T-helper 17 cell (primary cell): ENCODE measurements at regions not wholly inside any gene's neighbourhood (a gene's known extent, or its start where the extent isn't known, plus 50 kb on each side); places are given as distances from the start of the nearest gene placed in this dataset.
"Not testable (repeated sequence)": the region's sequence is repeated elsewhere in the genome, so short reads cannot be mapped to it uniquely, and the experiment has no call there.

Source experiments
- ATAC-seq: fragments of 150-1000 bp; cut with Tn5 transposase; 2 replicates; pipeline ENCODE4 v1.10.0; 2021; ENCODE audit warnings: mild to moderate bottlenecking, moderate library complexity
- DNase-seq, 3 donors: peaks; one replicate each; pipeline versions ENCODE4 v3.0.0 to v3.0.0-alpha.2; 2020 to 2021
- H3K9me3 ChIP-seq: one replicate; pipeline ENCODE4 v1.7.0; 2013; ENCODE audit warnings: low read length, mild to moderate bottlenecking; ENCODE audit not compliant: control insufficient read depth, poor library complexity, severe bottlenecking
- H3K27ac Mint-ChIP-seq: one replicate; pipeline ENCODE4 v1.8.0; 2022; ENCODE audit warnings: mild to moderate bottlenecking, moderate library complexity, mixed read lengths
- H3K27me3 Mint-ChIP-seq: one replicate; pipeline ENCODE4 v1.8.0; 2022; ENCODE audit warnings: mixed read lengths
- H3K36me3 Mint-ChIP-seq: one replicate; pipeline ENCODE4 v1.8.0; 2022; ENCODE audit warnings: low read depth, mixed read lengths
- H3K4me1 Mint-ChIP-seq: one replicate; pipeline ENCODE4 v1.8.0; 2022; ENCODE audit warnings: mild to moderate bottlenecking, mixed read lengths
- H3K4me3 Mint-ChIP-seq: one replicate; pipeline ENCODE4 v1.8.0; 2022; ENCODE audit warnings: mild to moderate bottlenecking, moderate library complexity, mixed read lengths

DNA sequence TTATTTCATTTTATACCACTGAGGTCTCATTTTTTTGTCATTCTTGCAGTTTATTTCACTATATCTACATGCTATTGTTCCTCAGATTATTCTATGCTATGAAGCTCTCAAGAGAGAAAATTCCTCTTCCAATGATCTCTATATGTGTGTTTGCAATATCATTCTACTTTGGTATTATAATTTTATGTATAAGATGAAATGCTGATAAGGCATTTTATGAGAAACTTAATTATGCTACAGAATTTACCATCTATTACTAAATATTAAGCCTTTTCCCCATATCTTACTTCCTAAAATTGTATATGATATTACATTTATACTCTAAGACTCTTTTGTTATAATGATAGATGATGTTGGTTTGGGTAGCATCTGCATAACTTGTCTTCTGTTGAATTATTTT, 765.5 kb downstream of the KCNJ2 start:
- no peaks in the 10 kb centered on the region for H3K27me3 Mint-ChIP-seq
- DNase-seq (no peak), ATAC-seq (no peak)
- no peaks in the 10 kb centered on the region for H3K36me3 Mint-ChIP-seq
- H3K4me3 Mint-ChIP-seq = no peak overlapping the region
- no peaks in the 10 kb centered on the region for H3K9me3 ChIP-seq
- no peaks in the 10 kb centered on the region for H3K4me1 Mint-ChIP-seq
- no peak overlapping the region for H3K27ac Mint-ChIP-seq

DNA sequence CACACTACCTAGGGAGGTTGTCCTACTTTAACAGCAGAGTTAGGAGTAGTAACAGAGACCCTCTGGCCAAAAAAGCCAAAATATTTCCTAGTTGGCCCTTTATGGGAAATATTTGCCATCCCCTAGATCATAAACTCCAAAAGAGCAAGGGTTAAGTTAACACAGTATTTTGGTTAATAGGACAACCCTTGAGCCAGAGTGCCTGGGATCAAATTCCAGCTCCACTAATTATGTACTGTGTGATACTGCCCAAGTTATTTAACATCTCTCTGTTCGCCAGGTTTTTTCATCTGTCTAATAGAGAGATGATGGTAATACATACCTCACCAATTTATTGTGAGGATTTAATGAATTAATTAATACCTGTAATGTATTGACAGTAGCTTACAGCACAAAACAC, 767.4 kb downstream of the KCNJ2 start:
- H3K4me1 Mint-ChIP-seq = no peaks in the 10 kb centered on the region
- ATAC-seq (no peak), DNase-seq (no peak)
- no peak overlapping the region for H3K27ac Mint-ChIP-seq
- H3K9me3 ChIP-seq = no peaks in the 10 kb centered on the region
- no peaks in the 10 kb centered on the region for H3K27me3 Mint-ChIP-seq
- no peaks in the 10 kb centered on the region for H3K36me3 Mint-ChIP-seq
- no peak overlapping the region for H3K4me3 Mint-ChIP-seq

DNA sequence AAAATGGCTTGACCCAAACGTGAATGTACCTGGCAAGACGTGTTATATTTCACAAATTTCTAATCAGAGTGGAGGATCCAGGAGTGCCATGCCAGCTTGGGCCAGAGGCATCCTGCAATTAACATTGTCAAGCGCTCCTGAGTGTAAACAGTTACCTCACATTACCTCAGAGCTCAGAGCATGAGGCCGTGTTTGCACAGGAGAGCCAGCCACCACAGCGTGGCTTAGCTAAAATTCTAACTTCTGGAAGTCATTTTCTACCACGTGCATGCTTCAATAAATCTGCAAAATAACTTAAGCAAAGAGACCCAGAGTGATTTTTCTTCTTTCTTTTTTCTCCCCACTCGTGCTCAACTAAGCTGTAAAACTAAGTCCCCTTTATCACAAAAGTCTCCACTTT, 769.0 kb downstream of the KCNJ2 start:
- no peak overlapping the region for H3K4me3 Mint-ChIP-seq
- ATAC-seq = no peak
- no peak for DNase-seq
- no peaks in the 10 kb centered on the region for H3K9me3 ChIP-seq
- no peak overlapping the region for H3K27ac Mint-ChIP-seq
- no peaks in the 10 kb centered on the region for H3K36me3 Mint-ChIP-seq
- no peaks in the 10 kb centered on the region for H3K4me1 Mint-ChIP-seq
- no peaks in the 10 kb centered on the region for H3K27me3 Mint-ChIP-seq

DNA sequence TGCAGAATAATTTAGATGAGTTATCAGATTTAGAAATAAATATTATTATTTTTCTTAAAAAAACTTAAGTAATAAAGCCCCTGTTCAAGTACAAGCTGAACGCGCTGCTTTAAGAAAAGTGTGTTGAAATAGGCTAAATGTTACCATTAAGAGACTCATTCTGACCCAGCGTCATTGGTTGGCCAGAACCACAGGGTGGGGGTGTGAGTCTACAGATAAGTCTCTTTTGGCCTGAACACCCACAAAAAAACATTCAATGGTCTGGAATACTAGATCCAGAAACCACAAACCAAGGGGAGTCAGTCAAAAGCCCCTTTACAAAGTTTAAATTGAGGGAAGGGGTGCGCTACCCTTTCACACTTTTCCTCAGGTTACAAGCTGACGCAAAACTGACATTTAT, 776.1 kb downstream of the KCNJ2 start:
- no peaks in the 10 kb centered on the region for H3K27me3 Mint-ChIP-seq
- no peak for ATAC-seq
- H3K4me3 Mint-ChIP-seq = no peak overlapping the region
- no peaks in the 10 kb centered on the region for H3K36me3 Mint-ChIP-seq
- no peak for DNase-seq
- H3K27ac Mint-ChIP-seq = no peak overlapping the region
- no peaks in the 10 kb centered on the region for H3K9me3 ChIP-seq
- H3K4me1 Mint-ChIP-seq = no peaks in the 10 kb centered on the region

GRCh38 chr17:70947215-70947614, 777.9 kb downstream of the KCNJ2 start:
- no peaks in the 10 kb centered on the region for H3K9me3 ChIP-seq
- ATAC-seq = no peak
- no peak for DNase-seq
- Mint-ChIP-seq H3K27me3 (no peaks in the 10 kb centered on the region), H3K4me1 (no peaks in the 10 kb centered on the region), H3K27ac (no peak overlapping the region), H3K36me3 (no peaks in the 10 kb centered on the region), H3K4me3 (no peak overlapping the region)

- H3K9me3 ChIP-seq = no peaks in the 10 kb centered on the region
- ATAC-seq (no peak), DNase-seq (no peak)
- H3K4me1 Mint-ChIP-seq = no peaks in the 10 kb centered on the region
- no peak overlapping the region for H3K4me3 Mint-ChIP-seq
- no peaks in the 10 kb centered on the region for H3K27me3 Mint-ChIP-seq
- H3K27ac Mint-ChIP-seq = no peak overlapping the region
- H3K36me3 Mint-ChIP-seq = no peaks in the 10 kb centered on the region
Measured at GRCh38 chr17:70947636-70948565, 778.6 kb downstream of the KCNJ2 start.

DNA sequence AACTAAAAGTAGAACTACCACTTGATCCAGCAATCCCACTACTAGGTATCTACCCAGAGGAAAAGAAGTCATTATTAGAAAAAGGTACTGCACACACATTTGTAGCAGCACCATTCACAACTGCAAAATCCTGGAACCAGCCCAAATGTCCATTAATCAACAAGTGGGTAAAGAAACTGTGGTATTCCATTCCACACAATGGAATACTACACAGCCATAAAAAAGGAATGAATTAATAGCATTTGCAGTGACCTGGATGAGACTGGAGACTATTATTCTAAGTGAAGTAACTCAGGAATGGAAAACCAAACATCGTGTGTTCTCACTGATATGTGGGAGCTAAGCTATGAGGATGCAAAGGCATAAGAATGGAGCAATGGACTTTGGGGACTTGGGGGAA, 783.8 kb downstream of the KCNJ2 start:
- H3K27ac Mint-ChIP-seq, H3K4me1 Mint-ChIP-seq, H3K9me3 ChIP-seq, H3K27me3 Mint-ChIP-seq, ATAC-seq, H3K36me3 Mint-ChIP-seq, DNase-seq, H3K4me3 Mint-ChIP-seq: not testable (repeated sequence)

DNA sequence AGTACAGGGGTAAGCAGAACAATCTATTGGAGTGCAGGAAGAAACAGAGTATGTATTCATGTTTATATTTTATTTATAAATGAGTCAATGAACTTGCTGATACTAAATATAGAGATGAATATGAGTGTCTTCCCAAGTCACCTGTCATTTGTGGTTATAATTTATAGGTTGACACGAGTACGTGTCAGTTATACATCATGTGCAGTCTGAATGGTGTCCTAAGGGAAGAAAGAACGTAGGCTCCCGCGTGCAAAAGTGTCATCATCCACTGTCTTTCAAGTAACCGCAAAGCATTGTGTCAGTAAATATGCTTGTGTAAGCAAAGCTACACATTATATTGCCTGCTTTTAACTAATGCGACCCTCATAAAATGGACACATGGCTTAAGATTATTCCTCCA, 786.1 kb downstream of the KCNJ2 start:
- H3K9me3 ChIP-seq = no peaks in the 10 kb centered on the region
- no peak for DNase-seq
- Mint-ChIP-seq H3K27me3 (no peaks in the 10 kb centered on the region), H3K27ac (no peak overlapping the region), H3K4me3 (no peak overlapping the region), H3K4me1 (no peaks in the 10 kb centered on the region), H3K36me3 (no peaks in the 10 kb centered on the region)
- ATAC-seq = no peak

GRCh38 chr17:70956726-70957125, 787.4 kb downstream of the KCNJ2 start:
- H3K9me3 ChIP-seq = no peaks in the 10 kb centered on the region
- Mint-ChIP-seq H3K27ac (no peak overlapping the region), H3K27me3 (no peaks in the 10 kb centered on the region), H3K4me3 (no peak overlapping the region), H3K4me1 (no peaks in the 10 kb centered on the region), H3K36me3 (no peaks in the 10 kb centered on the region)
- no peak for DNase-seq
- ATAC-seq = no peak

DNA sequence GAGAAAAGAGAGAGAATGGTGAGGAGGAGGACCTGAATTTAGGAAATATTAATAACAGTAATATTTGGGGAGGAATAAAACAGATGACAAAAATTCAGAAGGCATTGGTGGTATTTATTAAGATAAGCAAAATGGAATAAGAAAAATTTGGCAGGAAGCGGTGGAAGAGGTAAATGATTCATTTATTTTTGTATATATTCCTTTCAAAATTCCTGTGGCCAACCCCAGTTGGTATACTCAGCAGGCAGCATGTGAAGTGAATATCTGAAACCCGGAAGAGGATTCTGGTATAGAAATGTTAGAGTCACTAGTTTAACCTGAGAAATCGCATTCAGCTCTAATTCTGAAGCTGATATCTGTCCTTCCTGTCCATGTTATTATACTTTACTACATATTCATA, 792.0 kb downstream of the KCNJ2 start:
- no peaks in the 10 kb centered on the region for H3K27me3 Mint-ChIP-seq
- H3K4me3 Mint-ChIP-seq = no peak overlapping the region
- H3K9me3 ChIP-seq = no peaks in the 10 kb centered on the region
- H3K4me1 Mint-ChIP-seq = no peaks in the 10 kb centered on the region
- no peaks in the 10 kb centered on the region for H3K36me3 Mint-ChIP-seq
- no peak overlapping the region for H3K27ac Mint-ChIP-seq
- ATAC-seq (no peak), DNase-seq (no peak)

- DNase-seq (no peak), ATAC-seq (no peak)
- Mint-ChIP-seq H3K27me3 (no peaks in the 10 kb centered on the region), H3K36me3 (no peaks in the 10 kb centered on the region), H3K4me1 (no peaks in the 10 kb centered on the region), H3K27ac (no peak overlapping the region), H3K4me3 (no peak overlapping the region)
- peaks cover 3% of the 10 kb centered on the region for H3K9me3 ChIP-seq
Measured at GRCh38 chr17:70968302-70968701, 799.0 kb downstream of the KCNJ2 start.

DNA sequence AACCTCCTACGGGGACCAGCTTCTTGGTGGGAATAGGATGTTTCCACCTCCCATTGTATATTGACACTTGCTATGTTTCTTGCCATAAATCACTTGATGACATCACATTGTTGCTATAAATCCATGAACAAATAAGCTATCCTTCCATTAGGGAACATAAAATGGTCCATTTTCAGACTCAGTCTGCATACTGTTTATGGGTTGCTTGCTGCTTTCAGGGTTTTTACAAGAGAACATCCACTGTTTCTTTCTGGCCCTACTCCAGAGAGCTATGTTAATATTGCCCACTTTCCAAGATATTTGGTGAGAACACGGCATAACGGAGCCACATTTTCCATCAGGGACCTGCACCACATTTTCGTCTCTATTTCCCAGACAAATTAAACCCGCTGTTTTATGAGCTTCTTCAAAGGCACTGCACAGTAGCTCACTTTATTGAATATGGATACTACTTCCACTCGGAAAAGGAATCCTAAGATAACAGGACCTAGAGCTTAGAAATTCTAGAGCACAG, 800.2 kb downstream of the KCNJ2 start:
- ATAC-seq = no peak
- no peak overlapping the region for H3K4me3 Mint-ChIP-seq
- no peak overlapping the region for H3K27ac Mint-ChIP-seq

DNA sequence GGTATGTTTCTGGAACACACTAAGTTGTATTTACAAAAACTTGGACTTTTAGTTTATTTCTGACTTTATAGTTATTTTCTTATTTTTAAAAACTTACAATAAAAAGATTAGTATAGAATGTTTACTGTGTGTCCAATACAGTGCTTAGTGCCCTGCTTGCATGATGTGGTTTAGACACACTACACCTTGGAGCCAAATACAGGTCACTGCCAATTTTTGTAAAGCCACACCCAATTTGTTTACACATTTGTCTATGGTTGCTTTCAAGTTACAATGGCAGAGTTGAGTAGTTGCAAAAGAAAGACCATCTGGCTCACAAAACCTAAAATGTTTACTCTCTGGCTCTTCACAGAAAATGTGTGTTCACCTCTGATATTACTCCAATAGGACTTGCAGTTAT, 807.1 kb downstream of the KCNJ2 start:
- H3K9me3 ChIP-seq = no peaks in the 10 kb centered on the region
- DNase-seq (no peak), ATAC-seq (no peak)
- H3K36me3 Mint-ChIP-seq = no peaks in the 10 kb centered on the region
- H3K4me3 Mint-ChIP-seq = no peak overlapping the region
- H3K27me3 Mint-ChIP-seq = no peaks in the 10 kb centered on the region
- no peaks in the 10 kb centered on the region for H3K4me1 Mint-ChIP-seq
- no peak overlapping the region for H3K27ac Mint-ChIP-seq

More for the DNA sequence above, 800.2 kb downstream of the KCNJ2 start:
- no peak for DNase-seq
- H3K27me3 Mint-ChIP-seq = no peaks in the 10 kb centered on the region
- H3K36me3 Mint-ChIP-seq = no peaks in the 10 kb centered on the region
- H3K4me1 Mint-ChIP-seq = no peaks in the 10 kb centered on the region
- H3K9me3 ChIP-seq = peaks cover 3% of the 10 kb centered on the region

GRCh38 chr17:70984873-70985272, 815.5 kb downstream of the KCNJ2 start:
- no peak for DNase-seq
- H3K36me3 Mint-ChIP-seq = no peaks in the 10 kb centered on the region
- no peaks in the 10 kb centered on the region for H3K9me3 ChIP-seq
- H3K4me3 Mint-ChIP-seq = no peak overlapping the region
- no peak overlapping the region for H3K27ac Mint-ChIP-seq
- no peak for ATAC-seq
- no peaks in the 10 kb centered on the region for H3K4me1 Mint-ChIP-seq
- H3K27me3 Mint-ChIP-seq = no peaks in the 10 kb centered on the region
